K562 (cell line): ENCODE measurements at regions not wholly inside any gene's neighbourhood (a gene's known extent, or its start where the extent isn't known, plus 50 kb on each side); places are given as distances from the start of the nearest gene placed in this dataset.

ENCODE experiments used
- POLR2AphosphoS5 ChIP-seq: IDR thresholded peaks from 2 replicates; pipeline ENCODE4 v1.6.1; 2011; ENCODE audit warnings: mild to moderate bottlenecking, low read depth, low read length, moderate library complexity; ENCODE audit not compliant: control insufficient read depth, insufficient read depth
- SIX5 ChIP-seq, 2 experiments: IDR thresholded peaks; 2 replicates each; pipeline ENCODE4 v1.6.1; 2011; ENCODE audit warnings: low read length in 2 of 2, borderline replicate concordance in 1 of 2, low read depth in 1 of 2, mild to moderate bottlenecking in 1 of 2, moderate library complexity in 1 of 2; ENCODE audit not compliant: insufficient read depth in 1 of 2
- SMAD1 ChIP-seq: fragments of 150-350 bp; IDR thresholded peaks from 2 replicates; pipeline ENCODE4 v1.6.1; 2014; ENCODE audit warnings: low read length, low read depth; ENCODE audit not compliant: partially characterized antibody

DNA sequence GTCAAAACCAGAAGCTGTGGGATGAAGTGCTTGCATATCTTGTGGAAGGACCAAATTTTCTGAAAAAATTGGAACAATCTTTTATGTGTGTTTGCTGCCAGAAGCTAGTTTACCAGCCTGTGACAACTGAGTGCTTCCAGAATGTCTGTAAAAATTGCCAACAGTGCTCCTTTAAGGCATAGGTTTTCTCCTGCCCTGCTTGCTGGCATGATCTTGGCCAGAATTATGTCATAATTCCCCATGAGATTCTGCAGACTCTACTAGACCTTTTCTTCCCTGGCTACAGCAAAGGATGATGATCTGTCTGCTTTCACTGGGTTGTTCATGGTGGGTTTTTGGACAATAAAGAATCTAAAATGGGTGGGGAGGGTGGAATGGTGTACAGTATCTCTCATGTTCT is 196.3 kb upstream of the ZCCHC13 start:
- TF ChIP-seq POLR2AphosphoS5 (no peak), SMAD1 (no peak), SIX5 (IDR thresholded peaks at IDR 0.05; ENCODE audit: borderline replicate concordance in 1 of 2, insufficient read depth in 1 of 2, low read depth in 1 of 2, low read length in 2 of 2) (no peak)
